ENCODE measurements at regions not wholly inside any gene's neighbourhood (a gene's known extent, or its start where the extent isn't known, plus 50 kb on each side); places are given as distances from the start of the nearest gene placed in this dataset.
"Not testable (repeated sequence)": the region's sequence is repeated elsewhere in the genome, so short reads cannot be mapped to it uniquely, and the experiment has no call there.

DNA sequence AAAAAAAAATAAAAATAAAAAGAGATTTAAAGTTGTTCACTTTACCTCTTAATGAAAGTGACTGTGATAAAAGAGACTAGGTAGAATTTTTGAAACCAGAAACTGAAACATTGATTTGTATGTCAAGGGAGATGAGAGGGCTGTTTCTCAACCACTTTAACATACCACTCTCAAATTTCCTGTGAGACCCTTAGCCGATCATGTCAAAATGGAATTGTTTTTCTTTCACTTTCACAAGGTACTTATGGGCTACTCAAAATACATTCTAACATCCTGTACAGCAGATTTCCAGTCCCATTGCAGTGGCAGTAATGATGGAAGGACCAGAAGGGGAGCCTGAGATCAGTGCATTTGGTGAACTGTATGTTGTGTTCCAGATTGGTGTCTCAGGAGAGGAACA lies 261.2 kb downstream of the PPP1R3A start:
- in situ Hi-C loops (cut with HindIII; ENCODE audit: low pct_unique_long_range_greater_than_20kb, low sequenced_read_pairs) = no loop called here
- no peak for DNase-seq (ENCODE audit: low read depth in 1 of 2, low spot score in 1 of 2)
- no peak for TF ChIP-seq JUND (IDR thresholded peaks at IDR 0.05; ENCODE audit: low read depth)

DNA sequence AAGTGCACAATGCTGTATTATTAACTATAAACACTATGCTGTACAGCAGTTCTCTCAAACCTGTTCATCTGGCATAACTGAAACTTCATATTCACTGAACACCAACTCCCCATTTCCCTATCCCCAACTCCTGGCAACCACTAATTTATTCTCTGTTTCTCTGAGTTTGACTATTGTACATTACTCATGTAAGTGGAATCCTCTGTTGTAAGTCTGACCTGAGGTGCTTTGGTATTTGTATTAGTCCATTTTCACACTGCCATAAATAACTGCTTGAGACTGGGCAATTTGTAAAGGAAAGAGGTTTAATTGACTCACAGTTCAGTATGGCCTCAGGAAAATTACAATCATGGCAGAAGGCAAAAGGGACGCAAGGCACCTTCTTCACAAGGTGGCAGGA lies 266.3 kb downstream of the PPP1R3A start:
- in situ Hi-C loops (cut with HindIII; ENCODE audit: low pct_unique_long_range_greater_than_20kb, low sequenced_read_pairs) = no loop called here
- no peak for TF ChIP-seq JUND (IDR thresholded peaks at IDR 0.05; ENCODE audit: low read depth)
- no peak for DNase-seq (ENCODE audit: low read depth in 1 of 2, low spot score in 1 of 2)

- DNase-seq (ENCODE audit: low read depth in 1 of 2, low spot score in 1 of 2) = no peak
- TF ChIP-seq JUND (IDR thresholded peaks at IDR 0.05; ENCODE audit: low read depth) = no peak
- in situ Hi-C loops (cut with HindIII; ENCODE audit: low pct_unique_long_range_greater_than_20kb, low sequenced_read_pairs) = no loop called here
These were observed 269.3 kb downstream of the PPP1R3A start for GRCh38 chr7:113649556-113649955.

- in situ Hi-C loops (cut with HindIII; ENCODE audit: low pct_unique_long_range_greater_than_20kb, low sequenced_read_pairs) = no loop called here
- no peak for TF ChIP-seq JUND (IDR thresholded peaks at IDR 0.05; ENCODE audit: low read depth)
- no peak for DNase-seq (ENCODE audit: low read depth in 1 of 2, low spot score in 1 of 2)
These were observed 279.6 kb downstream of the PPP1R3A start for GRCh38 chr7:113639221-113639620.

- no peak for DNase-seq (ENCODE audit: low read depth in 1 of 2, low spot score in 1 of 2)
- TF ChIP-seq JUND (IDR thresholded peaks at IDR 0.05; ENCODE audit: low read depth) = no peak
- in situ Hi-C loops (cut with HindIII; ENCODE audit: low pct_unique_long_range_greater_than_20kb, low sequenced_read_pairs) = no loop called here
These were observed 281.9 kb downstream of the PPP1R3A start for GRCh38 chr7:113636727-113637421.

DNA sequence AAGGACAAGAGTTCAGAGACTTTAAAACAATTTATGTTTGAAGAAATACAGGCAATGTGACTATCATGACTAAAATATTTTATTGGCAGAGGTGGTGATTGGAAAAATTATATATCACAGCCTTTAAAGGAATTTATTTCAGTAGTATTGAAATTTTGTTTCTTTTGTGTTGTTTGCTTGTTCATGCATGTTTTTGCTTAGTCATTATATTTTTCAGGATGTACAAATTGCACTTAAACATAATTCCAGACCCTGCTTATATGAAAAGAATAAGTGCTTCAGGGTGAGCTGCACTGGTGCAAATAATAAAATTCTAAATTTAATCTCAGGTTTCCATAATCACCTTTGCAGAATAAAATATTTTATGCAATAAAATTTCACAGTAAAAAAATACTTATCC lies 283.3 kb downstream of the PPP1R3A start:
- no peak for TF ChIP-seq JUND (IDR thresholded peaks at IDR 0.05; ENCODE audit: low read depth)
- in situ Hi-C loops (cut with HindIII; ENCODE audit: low pct_unique_long_range_greater_than_20kb, low sequenced_read_pairs) = no loop called here
- DNase-seq (ENCODE audit: low read depth in 1 of 2, low spot score in 1 of 2) = no peak

- DNase-seq (ENCODE audit: low read depth in 1 of 2, low spot score in 1 of 2) = no peak
- in situ Hi-C loops (cut with HindIII; ENCODE audit: low pct_unique_long_range_greater_than_20kb, low sequenced_read_pairs) = no loop called here
- no peak for TF ChIP-seq JUND (IDR thresholded peaks at IDR 0.05; ENCODE audit: low read depth)
These were observed 285.7 kb downstream of the PPP1R3A start for GRCh38 chr7:113633073-113633472.

DNA sequence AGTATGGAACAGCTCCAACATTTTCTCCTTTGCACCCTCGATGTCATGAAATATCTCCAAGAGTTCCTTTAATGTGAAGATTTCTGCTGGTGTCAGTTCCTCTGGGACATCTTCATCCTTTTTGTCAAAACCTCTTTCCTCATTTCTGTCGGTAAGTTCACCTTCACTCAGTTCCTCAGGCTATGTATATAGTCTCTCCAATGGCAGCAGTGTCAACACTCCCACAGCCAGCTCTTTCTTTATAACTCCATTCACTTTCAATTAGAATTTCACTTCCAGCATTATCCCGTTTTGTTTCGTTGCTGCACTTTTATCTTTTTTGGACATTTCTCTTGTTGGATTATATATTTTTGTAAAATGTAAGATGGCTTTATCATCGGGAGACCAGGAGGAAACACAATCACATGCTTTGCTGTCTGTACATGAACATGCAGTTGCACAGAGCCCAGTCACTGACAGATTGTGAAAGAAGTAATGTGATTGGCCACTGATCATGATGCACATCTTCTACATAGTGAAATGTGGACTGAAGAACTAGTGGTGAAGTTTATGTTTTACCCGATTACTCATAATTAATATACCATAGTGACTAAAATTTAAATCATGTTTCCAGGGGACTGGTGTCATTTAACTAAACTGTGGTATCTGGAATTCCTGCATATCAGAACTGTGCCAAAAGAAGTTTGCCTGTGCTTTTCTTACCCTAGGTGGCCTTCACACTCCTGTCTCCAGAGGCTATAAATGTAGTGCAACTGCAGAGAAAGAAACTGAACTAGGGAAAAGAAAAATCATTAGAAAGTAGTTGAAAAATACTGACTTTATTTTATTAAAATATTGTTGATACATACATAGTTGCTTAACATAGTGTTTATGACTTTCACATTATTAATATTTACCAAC lies 289.6 kb downstream of the PPP1R3A start:
- peak in 1 of 2 experiments; percentile 26 for DNase-seq (ENCODE audit: low read depth in 1 of 2, low spot score in 1 of 2)
- in situ Hi-C loops (cut with HindIII; ENCODE audit: low pct_unique_long_range_greater_than_20kb, low sequenced_read_pairs) = no loop called here

DNA sequence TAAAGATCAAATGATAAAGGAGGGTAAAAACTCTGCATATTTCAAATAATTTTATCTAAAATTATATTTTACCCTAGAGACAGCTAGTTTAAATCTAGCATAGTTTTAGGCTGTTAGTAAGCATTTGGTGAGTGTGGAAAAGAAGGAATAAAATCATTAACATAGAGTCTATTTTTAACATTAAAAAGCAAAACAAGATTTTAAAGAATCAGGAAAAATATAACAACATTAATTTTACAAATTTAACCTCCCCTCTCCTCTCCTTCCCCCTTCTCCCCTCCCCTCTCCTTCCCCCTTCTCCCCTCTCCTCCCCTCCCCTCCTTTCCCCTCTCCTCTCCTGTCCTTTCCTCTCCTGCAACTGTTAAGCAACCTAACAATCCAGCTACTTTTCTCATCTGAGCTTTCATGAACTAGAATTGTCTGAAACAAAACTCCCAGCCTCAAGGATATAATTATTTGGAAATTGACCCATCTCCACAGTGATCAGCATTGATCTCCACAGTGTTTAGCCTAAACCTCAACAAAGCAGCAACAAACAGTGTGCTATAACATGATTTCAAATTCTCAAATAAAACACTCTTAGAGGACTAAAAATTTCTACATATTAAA lies 293.2 kb downstream of the PPP1R3A start:
- no peak for DNase-seq (ENCODE audit: low read depth in 1 of 2, low spot score in 1 of 2)
- TF ChIP-seq JUND (IDR thresholded peaks at IDR 0.05; ENCODE audit: low read depth) = no peak
- in situ Hi-C loops (cut with HindIII; ENCODE audit: low pct_unique_long_range_greater_than_20kb, low sequenced_read_pairs) = no loop called here

More for the DNA sequence above, 289.6 kb downstream of the PPP1R3A start:
- TF ChIP-seq JUND (IDR thresholded peaks at IDR 0.05; ENCODE audit: low read depth) = no peak

GRCh38 chr7:113622796-113623195 lies 296.0 kb downstream of the PPP1R3A start:
- no peak for DNase-seq (ENCODE audit: low read depth in 1 of 2, low spot score in 1 of 2)
- in situ Hi-C loops (cut with HindIII; ENCODE audit: low pct_unique_long_range_greater_than_20kb, low sequenced_read_pairs) = no loop called here
- TF ChIP-seq JUND (IDR thresholded peaks at IDR 0.05; ENCODE audit: low read depth) = no peak

DNA sequence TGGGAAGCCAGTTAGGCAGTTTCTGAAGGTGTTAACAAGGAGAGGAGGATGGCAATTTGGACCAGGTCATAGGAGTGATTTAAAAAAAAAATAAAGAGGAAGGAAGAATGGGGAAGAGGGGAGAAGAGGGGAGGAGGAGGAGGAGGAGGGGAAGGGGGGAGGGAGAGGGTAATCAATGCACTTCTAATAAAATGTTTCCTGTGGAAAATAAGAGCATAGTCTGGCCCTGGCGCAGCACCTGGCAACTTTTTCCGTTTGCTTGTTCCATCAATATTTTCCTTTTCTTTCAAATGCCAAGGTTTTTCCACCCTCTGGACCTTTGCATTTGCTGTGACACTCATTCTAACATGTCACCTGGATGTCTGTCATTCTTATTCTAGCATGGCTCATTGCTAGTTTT lies 308.2 kb downstream of the PPP1R3A start:
- no peak for DNase-seq (ENCODE audit: low read depth in 1 of 2, low spot score in 1 of 2)
- in situ Hi-C loops (cut with HindIII; ENCODE audit: low pct_unique_long_range_greater_than_20kb, low sequenced_read_pairs) = no loop called here

DNA sequence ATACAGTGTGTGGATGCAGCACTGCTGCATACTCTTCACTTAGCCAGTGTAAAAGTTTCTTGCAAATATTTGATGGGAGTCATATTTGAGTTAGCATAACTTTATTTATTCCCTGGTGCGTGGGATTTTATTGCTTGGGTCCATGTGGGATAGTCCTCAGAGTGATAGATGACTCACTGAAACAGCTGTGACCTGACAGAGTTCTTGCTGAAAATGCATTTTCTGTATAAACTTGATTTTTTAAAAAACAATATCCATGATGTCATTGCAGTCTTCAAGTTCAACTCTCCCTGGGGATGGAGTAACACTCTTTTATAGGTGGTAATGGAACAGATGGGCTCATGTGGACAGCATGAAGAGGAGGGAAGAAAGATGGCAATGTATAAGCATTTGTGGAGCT lies 310.0 kb downstream of the PPP1R3A start:
- no peak for TF ChIP-seq JUND (IDR thresholded peaks at IDR 0.05; ENCODE audit: low read depth)
- in situ Hi-C loops (cut with HindIII; ENCODE audit: low pct_unique_long_range_greater_than_20kb, low sequenced_read_pairs) = no loop called here
- no peak for DNase-seq (ENCODE audit: low read depth in 1 of 2, low spot score in 1 of 2)

More for the DNA sequence above, 308.2 kb downstream of the PPP1R3A start:
- TF ChIP-seq JUND (IDR thresholded peaks at IDR 0.05; ENCODE audit: low read depth) = no peak

GRCh38 chr7:113606325-113606724 lies 312.5 kb downstream of the PPP1R3A start:
- in situ Hi-C loops (cut with HindIII; ENCODE audit: low pct_unique_long_range_greater_than_20kb, low sequenced_read_pairs) = no loop called here
- no peak for TF ChIP-seq JUND (IDR thresholded peaks at IDR 0.05; ENCODE audit: low read depth)
- DNase-seq (ENCODE audit: low read depth in 1 of 2, low spot score in 1 of 2) = no peak

DNA sequence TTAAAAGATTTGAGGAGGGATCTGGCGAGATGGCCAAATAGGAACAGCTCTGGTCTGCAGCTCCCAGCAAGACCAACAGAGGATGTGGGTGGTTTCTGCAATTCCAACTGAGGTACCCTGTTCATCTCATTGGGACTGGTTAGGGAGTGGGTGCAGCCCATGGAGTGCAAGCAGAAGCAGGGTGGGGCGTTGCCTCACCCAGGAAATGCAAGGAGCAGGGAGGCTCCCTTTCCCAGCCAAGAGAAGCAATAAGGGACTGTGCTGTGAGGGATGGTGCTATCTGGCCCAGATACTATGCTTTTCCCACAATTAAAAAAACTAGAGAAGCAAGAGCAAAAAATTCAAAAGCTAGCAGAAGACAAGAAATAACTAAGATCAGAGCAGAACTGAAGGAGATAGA lies 318.4 kb downstream of the PPP1R3A start:
- DNase-seq (ENCODE audit: low read depth in 1 of 2, low spot score in 1 of 2); in situ Hi-C loops (cut with HindIII; ENCODE audit: low pct_unique_long_range_greater_than_20kb, low sequenced_read_pairs): not testable (repeated sequence)

- DNase-seq (ENCODE audit: low read depth in 1 of 2, low spot score in 1 of 2); in situ Hi-C loops (cut with HindIII; ENCODE audit: low pct_unique_long_range_greater_than_20kb, low sequenced_read_pairs): not testable (repeated sequence)
These were observed 325.4 kb downstream of the PPP1R3A start for GRCh38 chr7:113593455-113593854.

DNA sequence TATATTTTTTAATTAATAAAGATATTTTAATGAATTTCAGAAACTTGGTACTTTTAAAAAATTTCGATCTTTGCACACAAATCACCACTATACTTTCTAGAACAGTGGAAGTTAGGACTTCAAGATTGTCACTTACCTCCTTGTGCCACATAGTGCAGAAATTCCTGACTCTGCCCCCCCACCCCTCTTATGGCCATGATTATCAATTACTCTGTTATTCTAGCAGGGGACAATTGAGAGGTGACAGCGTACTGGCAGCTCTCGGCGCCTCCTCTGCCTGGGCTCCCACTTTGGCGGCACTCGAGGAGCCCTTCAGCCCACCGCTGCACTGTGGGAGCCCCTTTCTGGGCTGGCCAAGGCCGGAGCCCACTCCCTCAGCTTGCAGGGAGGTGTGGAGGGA lies 325.9 kb downstream of the PPP1R3A start:
- DNase-seq (ENCODE audit: low read depth in 1 of 2, low spot score in 1 of 2); in situ Hi-C loops (cut with HindIII; ENCODE audit: low pct_unique_long_range_greater_than_20kb, low sequenced_read_pairs): not testable (repeated sequence)
